HG02759 (cell line): ENCODE measurements at regions not wholly inside any gene's neighbourhood (a gene's known extent, or its start where the extent isn't known, plus 50 kb on each side); places are given as distances from the start of the nearest gene placed in this dataset.

ENCODE experiments used
- ATAC-seq: cut with Tn5 transposase; IDR thresholded peaks from one replicate; pipeline ENCODE4 v1.9.1; 2021; ENCODE audit warnings: mild to moderate bottlenecking, moderate library complexity; ENCODE audit not compliant: unreplicated experiment

DNA sequence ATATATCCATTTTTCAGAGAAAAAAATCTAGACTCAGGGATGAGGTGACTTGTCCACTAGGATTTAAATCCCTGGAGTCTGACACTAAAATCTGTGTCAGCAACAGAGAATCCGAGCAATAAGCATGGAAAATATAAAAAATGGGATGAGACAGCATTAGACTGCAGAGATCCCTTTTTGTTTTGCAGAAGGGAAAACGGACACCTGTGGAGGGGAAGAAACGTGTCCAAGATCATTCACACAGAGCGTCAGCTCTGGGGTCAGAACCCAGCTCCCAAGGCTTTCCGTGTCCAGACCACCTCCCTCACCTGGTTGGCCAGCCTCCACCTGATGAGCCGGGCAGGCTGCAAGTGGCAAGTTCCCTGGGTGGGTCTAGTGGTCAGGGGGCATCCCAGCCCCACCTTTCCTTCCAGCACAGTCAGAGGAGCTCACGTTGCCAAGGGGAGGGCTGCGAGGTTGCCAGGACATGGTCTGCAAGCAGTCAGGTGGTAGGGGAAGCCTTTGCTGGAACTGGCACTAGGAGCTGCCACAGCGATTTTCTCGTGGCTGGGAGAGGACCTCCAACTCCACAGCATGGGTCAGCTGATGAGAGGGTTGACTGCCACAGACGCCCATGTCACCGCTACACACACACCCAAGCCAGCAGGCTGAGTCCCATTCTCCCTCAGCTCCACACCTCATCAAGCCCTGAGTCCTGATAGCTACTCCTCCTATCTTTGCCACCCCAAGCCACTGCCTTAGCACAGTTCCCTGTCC is 65.9 kb upstream of the CPLX2 start:
- no peak for ATAC-seq

DNA sequence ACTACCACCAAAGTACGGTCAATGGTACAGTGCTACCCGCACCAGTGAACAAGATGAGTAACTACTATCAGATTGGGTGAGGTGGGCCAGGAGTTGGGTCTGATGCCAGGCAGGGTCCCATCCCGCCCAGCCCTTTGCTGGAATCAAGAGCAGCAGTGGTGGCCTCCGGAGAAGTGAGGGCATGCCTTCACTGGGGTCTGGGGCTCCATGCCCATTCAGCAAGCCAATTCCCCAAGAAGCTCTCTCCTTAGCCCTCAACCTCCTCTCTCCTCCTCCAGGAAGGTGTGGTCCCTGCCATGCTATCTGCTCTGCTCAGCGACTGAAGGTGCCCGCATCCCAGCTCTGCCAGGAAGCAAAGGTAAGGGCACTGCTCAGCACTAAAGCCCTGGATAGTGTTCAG is 62.7 kb upstream of the CPLX2 start:
- ATAC-seq: no peak

DNA sequence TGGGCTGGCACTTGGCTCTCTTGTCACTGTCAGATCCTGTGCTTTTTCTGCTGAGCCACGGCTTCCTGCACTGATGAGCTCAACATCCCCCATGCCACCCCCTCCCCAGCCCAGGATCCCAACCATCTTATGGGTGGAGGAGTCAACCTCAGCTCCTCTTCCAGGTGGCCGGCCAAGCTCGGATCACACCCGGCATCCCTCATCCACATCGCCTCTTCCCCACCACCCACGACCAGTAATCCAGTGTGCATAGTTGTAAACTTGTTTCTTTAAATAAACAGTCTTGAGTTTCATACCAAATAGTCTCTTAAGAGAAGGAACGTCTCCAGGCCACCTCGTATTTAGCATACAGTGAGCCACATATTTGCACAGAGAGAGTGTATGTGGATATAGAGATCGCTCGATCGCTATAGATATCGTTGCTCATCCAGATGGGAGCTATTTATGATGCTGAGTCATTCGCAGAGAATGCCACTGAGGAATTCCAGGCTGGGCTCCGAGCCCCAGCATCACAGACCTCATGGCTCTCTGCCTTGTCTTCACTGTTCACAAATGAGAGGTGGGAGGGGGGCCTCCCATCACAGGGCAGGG is 61.8 kb upstream of the CPLX2 start:
- ATAC-seq: no peak

DNA sequence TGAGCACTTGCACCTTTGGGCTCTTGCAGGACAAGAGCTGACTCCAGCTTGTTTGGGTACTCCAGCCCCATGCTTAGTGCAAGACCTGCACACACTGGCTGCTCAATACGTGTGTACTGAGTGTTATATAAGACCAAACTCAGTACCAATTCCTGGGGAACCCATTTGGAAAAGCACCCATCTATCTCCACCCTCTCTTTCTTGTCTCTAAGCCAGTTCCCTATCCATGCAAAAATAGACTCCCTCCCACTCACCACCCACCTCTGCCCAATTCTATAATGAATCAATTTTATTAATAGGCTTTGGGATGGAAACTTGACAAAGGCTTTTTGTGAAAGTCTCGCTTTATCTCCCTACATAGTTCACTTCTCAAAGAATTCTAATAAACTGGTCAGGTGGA is 60.9 kb upstream of the CPLX2 start:
- no peak for ATAC-seq

DNA sequence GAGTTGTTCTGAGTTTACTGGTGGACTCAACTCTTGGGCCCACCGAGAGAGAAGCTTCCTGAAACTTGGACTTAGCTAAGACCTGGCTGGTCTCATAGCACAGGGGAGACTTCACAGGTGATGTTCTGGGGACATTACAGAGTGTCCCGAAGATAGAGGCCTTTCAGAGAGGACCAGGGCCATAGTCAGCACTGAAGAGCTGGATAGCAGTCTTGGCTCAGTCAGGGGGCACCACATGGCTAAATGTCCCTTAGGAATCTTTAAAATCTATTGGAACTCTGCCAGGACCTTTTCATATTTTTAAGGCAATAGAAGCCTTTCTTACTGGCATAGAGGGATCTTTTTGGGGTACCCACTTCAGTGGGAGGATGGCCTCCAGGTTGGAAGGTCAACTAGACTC is 59.8 kb upstream of the CPLX2 start:
- no peak for ATAC-seq

DNA sequence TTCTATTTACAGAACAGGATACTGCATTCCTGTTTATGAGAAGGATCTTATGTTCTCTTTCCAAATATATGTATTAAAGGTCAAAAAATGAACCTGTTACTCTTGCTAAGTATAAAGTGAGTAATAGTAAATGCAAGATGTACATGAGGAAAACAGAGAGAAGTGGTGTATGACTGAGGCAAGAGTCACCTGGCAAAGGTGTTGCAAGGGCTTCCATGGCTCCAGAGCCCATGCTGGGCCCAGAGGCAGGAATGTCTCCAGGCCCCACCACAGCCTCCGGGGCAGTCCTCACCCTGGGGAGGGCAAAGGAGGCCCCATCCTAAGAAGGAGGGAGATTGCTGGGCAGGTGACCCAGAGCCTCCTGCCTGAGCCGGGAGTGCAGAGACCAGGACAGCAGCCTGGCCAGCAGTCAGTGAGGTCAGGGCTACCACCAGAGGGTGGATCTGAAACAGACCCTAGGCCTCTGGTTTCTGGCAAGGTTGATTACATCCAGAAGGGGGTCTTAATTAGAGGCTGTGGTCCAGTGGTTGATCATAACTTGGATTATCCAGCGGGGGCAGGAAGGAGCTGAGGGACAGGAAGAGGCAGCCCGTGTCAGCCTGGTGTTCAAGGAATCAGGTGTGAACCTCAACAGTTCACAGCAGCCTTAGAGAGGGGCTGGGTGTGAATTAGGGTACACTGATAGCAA is 57.3 kb upstream of the CPLX2 start:
- no peak for ATAC-seq

DNA sequence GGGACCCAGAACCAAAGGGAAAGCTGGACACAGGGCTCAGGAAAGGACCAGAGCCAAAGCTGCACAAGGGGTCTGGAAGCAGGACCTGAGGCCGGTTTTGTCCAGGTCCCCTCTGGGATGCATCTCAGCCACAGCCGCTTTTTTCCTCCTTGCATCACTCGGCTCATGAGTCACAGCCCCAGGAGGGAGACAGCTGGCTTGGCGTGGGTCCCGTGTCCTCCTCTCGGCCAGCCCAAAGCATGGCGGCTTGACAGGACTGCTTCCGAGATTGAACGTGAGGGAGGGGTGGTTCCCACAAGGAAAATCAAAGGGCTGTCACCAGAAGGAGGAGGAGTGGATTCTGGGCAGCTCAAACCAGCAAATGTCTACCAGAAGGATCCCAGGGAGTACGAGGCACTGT is 56.7 kb upstream of the CPLX2 start:
- no peak for ATAC-seq

DNA sequence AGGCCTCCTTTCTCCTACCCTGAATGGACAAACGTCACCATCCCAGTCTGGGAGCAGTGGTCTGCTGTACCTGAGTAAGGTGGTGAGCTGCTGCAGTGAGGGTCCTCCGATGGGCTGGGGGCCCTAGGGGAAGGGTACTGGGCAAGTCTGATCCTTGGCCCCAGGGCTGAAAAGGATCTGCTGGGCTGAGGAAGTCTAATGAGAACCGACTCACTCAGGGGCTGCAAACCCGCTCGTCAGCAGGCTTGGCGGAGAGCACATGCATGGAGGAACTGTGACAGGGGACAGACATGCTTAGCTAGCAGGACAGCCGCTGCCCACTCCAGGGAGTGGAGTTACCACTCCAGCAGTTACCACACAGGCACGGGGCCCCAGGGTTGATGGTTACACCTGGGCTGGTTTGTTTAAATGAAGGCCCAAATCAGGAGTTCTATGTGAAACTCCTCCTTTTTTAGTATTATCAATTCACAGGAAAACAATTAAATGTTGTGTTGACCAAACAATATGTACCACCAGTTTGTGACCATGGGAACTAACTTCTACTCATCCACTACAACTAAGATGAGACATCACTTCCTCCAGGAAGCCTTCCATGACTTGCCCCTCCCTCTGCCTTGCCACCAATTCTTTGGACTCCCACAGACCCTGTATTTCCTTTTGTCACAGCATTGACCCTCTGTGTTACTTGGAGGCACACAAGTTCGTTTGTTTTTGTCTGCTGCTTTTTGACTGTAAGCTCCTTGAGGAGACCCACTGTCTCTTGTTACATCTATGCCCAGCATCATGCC is 56.1 kb upstream of the CPLX2 start:
- ATAC-seq: no peak

DNA sequence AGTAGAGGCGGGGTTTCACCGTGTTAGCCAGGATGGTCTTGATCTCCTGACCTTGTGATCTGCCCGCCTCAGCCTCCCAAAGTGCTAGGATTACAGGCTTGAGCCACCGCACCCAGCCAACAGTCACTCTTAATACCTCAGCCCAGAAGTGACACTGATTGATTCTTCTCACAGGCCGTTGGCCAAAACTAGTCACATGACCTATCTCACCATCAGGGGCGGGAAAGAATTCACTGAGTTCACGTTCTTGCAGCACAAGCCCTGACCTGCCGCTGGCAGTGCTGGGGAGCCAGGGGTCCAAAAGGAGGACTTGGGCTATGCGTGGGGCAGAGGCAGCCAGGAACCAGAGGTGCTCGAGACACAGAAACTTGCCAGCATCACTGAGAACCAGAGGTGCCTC is 55.0 kb upstream of the CPLX2 start:
- ATAC-seq: no peak

DNA sequence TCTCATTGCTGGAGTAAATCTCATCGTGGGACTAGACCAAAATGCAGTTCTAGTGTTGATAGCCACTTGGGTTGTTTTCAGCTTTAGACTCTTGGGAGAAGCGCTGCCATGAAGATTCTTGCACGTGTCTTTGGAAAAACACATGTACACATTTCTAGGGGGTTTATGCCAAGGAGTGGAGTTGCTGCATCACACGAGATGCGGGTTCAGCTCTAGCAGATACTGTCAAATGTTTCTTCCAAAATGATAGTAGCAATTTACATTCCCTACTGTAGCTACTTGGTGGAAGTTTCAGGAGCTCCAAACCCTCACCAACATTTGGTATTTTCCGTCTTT is 52.3 kb upstream of the CPLX2 start:
- no peak for ATAC-seq

DNA sequence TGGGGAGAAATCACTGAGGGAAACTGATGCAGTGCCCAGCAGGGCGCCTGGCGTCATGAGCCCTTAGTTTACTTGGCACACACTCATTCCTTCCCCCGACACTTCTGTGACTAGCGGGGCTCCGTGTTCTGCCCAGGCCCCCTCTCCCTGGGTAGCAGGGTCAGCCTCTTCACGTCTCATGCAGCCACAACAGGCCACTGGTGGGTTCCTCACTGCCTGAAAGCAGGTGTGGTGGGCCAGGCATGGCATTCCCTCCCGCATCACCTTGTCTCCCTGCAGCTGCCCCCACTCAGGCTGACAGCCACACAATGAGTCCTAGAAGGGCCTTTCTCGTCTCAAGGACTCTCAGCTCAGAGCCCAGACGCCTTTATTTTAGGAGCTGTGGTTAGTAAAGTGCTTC is 51.1 kb upstream of the CPLX2 start:
- no peak for ATAC-seq
